OCI-LY1 (cell line): ENCODE measurements at regions not wholly inside any gene's neighbourhood (a gene's known extent, or its start where the extent isn't known, plus 50 kb on each side); places are given as distances from the start of the nearest gene placed in this dataset.

Experiments
- H2AFZ ChIP-seq: fragments of 200-600 bp; sonication (generic), shearing (Covaris generic); 2 replicates; pipeline ENCODE4 v1.6.0; 2014; ENCODE audit warnings: antibody characterized with exemption, mild to moderate bottlenecking, low read length
- H3F3A ChIP-seq: fragments of 200-600 bp; sonication (generic), shearing (Covaris generic); 2 replicates; pipeline ENCODE4 v1.6.0; 2014; ENCODE audit warnings: mild to moderate bottlenecking, antibody characterized with exemption, low read length, moderate library complexity; ENCODE audit not compliant: insufficient read depth
- H3K27ac ChIP-seq: fragments of 200-600 bp; sonication (generic); 2 replicates; pipeline ENCODE4 v1.5.1; 2014; ENCODE audit warnings: low read length, mixed run types, mild to moderate bottlenecking, low read depth; ENCODE audit not compliant: poor library complexity, severe bottlenecking
- H3K27me3 ChIP-seq: fragments of 200-600 bp; sonication (generic); 2 replicates; pipeline ENCODE4 v1.6.0; 2014; ENCODE audit warnings: antibody characterized with exemption, mild to moderate bottlenecking, low read length, moderate library complexity; ENCODE audit not compliant: insufficient read depth
- H3K36me3 ChIP-seq: fragments of 200-600 bp; sonication (generic); 2 replicates; pipeline ENCODE4 v1.6.1; 2014; ENCODE audit warnings: mild to moderate bottlenecking, antibody characterized with exemption, low read length, moderate library complexity, mixed read lengths; ENCODE audit not compliant: insufficient read depth
- H3K4me1 ChIP-seq: fragments of 200-600 bp; sonication (generic); 2 replicates; pipeline ENCODE4 v1.5.1; 2014; ENCODE audit warnings: mild to moderate bottlenecking, low read length, moderate library complexity; ENCODE audit not compliant: insufficient read depth, severe bottlenecking
- H3K4me2 ChIP-seq: fragments of 200-600 bp; sonication (generic), shearing (Covaris generic); 2 replicates; pipeline ENCODE4 v1.6.1; 2014; ENCODE audit warnings: low read length
- H3K4me3 ChIP-seq: fragments of 200-600 bp; sonication (generic); 2 replicates; pipeline ENCODE4 v1.5.1; 2014; ENCODE audit warnings: low read length, low read depth, mild to moderate bottlenecking, mixed read lengths; ENCODE audit not compliant: poor library complexity, severe bottlenecking
- H3K79me2 ChIP-seq: fragments of 200-600 bp; shearing (Covaris generic); 2 replicates; pipeline ENCODE4 v1.6.1; 2016; ENCODE audit warnings: mixed run types, low read length, mixed read lengths; ENCODE audit not compliant: insufficient read depth
- H3K9ac ChIP-seq: fragments of 200-600 bp; sonication (generic), shearing (Covaris generic); 2 replicates; pipeline ENCODE4 v1.6.1; 2014; ENCODE audit warnings: mild to moderate bottlenecking, low read length, mixed read lengths
- H3K9me2 ChIP-seq: fragments of 200-600 bp; sonication (generic), shearing (Covaris generic); 2 replicates; pipeline ENCODE4 v1.6.1; 2014; ENCODE audit warnings: low read depth, mild to moderate bottlenecking, low read length, mixed read lengths
- H3K9me3 ChIP-seq: fragments of 200-600 bp; shearing (Covaris generic); 2 replicates; pipeline ENCODE4 v1.6.1; 2014; ENCODE audit warnings: low read length, mixed read lengths
- H4K20me1 ChIP-seq: fragments of 200-600 bp; sonication (generic), shearing (Covaris generic); 2 replicates; pipeline ENCODE4 v1.6.0; 2016; ENCODE audit warnings: mild to moderate bottlenecking, low read length; ENCODE audit not compliant: insufficient read depth
- CTCF ChIP-seq: fragments of 200-600 bp; sonication (generic), shearing (Covaris generic); IDR thresholded peaks from 2 replicates; pipeline ENCODE4 v1.5.1; 2017; ENCODE audit warnings: mild to moderate bottlenecking, antibody characterized with exemption, low read length, moderate library complexity, mixed read lengths
- EZH2 ChIP-seq: fragments of 200-600 bp; sonication (generic), shearing (Covaris generic); IDR thresholded peaks from 2 replicates; pipeline ENCODE4 v1.8.0; 2017; ENCODE audit warnings: borderline replicate concordance, mixed run types, mild to moderate bottlenecking, antibody characterized with exemption, low read length, moderate library complexity, mixed read lengths

GRCh38 chr13:71382285-71382684, 484.7 kb downstream of the DACH1 start:
- Histone ChIP-seq H3K4me1 (no peaks in the 10 kb centered on the region), H3K9ac (no peak overlapping the region), H3K79me2 (no peaks in the 10 kb centered on the region), H3K9me3 (no peaks in the 10 kb centered on the region), H3K27ac (no peak overlapping the region), H4K20me1 (no peaks in the 10 kb centered on the region), H3K36me3 (no peaks in the 10 kb centered on the region), H2AFZ (no peak overlapping the region), H3F3A (no peaks in the 10 kb centered on the region), H3K4me3 (no peak overlapping the region), H3K4me2 (no peak overlapping the region), H3K9me2 (no peaks in the 10 kb centered on the region; the same call in 1 of the 2 replicates), H3K27me3 (no peaks in the 10 kb centered on the region)
- TF ChIP-seq EZH2 (no peak), CTCF (no peak)

GRCh38 chr13:71380191-71380590, 486.8 kb downstream of the DACH1 start:
- Histone ChIP-seq H3K9me3 (no peaks in the 10 kb centered on the region), H3K27ac (no peak overlapping the region), H3K36me3 (no peaks in the 10 kb centered on the region), H2AFZ (no peak overlapping the region), H3F3A (no peaks in the 10 kb centered on the region), H3K4me1 (no peaks in the 10 kb centered on the region), H3K27me3 (no peaks in the 10 kb centered on the region), H3K9ac (no peak overlapping the region), H3K4me2 (no peak overlapping the region), H3K4me3 (no peak overlapping the region), H3K9me2 (no peaks in the 10 kb centered on the region; the same call in 1 of the 2 replicates), H4K20me1 (no peaks in the 10 kb centered on the region), H3K79me2 (no peaks in the 10 kb centered on the region)
- TF ChIP-seq EZH2: no peak

GRCh38 chr13:71378961-71379905, 487.8 kb downstream of the DACH1 start:
- H3F3A ChIP-seq: no peaks in the 10 kb centered on the region
- H3K79me2 ChIP-seq: no peaks in the 10 kb centered on the region
- no peak overlapping the region for H3K4me2 ChIP-seq
- H3K27me3 ChIP-seq: no peaks in the 10 kb centered on the region
- no peak overlapping the region for H3K27ac ChIP-seq
- no peaks in the 10 kb centered on the region for H3K9me3 ChIP-seq
- H3K36me3 ChIP-seq: no peaks in the 10 kb centered on the region
- H3K4me1 ChIP-seq: no peaks in the 10 kb centered on the region
- no peak overlapping the region for H3K9ac ChIP-seq
- no peaks in the 10 kb centered on the region for H4K20me1 ChIP-seq
- H2AFZ ChIP-seq: no peak overlapping the region
- no peak overlapping the region for H3K4me3 ChIP-seq
- no peak for TF ChIP-seq EZH2
- no peak for TF ChIP-seq CTCF
- no peaks in the 10 kb centered on the region; the same call in 1 of the 2 replicates for H3K9me2 ChIP-seq
